GM21515 (cell line): ENCODE measurements at regions not wholly inside any gene's neighbourhood (a gene's known extent, or its start where the extent isn't known, plus 50 kb on each side); places are given as distances from the start of the nearest gene placed in this dataset.

Source experiments
- ATAC-seq: cut with Tn5 transposase; IDR thresholded peaks from one replicate; pipeline ENCODE4 v1.9.1; 2021; ENCODE audit not compliant: unreplicated experiment

- no peak for ATAC-seq
Observed at GRCh38 chr20:58092353-58092752, 136.1 kb downstream of the ANKRD60 start.

- no peak for ATAC-seq
Observed at GRCh38 chr20:58091810-58092209, 136.6 kb downstream of the ANKRD60 start.

DNA sequence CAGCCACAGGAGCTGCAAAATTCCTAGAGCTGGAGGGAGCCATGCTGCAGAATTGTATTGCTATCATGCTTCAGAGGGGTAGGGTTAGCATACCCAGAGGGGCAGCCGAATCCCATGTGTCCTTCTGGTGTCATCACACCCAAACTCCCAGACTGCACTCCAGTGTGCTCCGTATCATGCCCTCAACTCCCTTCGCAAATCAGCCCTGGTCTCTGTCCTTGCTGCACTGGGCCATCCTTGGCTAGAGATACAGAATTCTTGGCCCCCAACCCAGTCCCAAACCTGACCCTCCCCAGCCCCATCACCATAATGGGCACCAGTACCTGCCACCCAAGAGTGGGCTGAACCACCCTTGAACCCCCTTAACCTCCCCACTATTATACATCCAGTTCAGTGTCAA, 138.3 kb downstream of the ANKRD60 start:
- ATAC-seq, result no peak

GRCh38 chr20:58088625-58089024, 139.8 kb downstream of the ANKRD60 start:
- no peak for ATAC-seq

- ATAC-seq, result no peak
Observed at GRCh38 chr20:58088105-58088504, 140.3 kb downstream of the ANKRD60 start.

- ATAC-seq, result no peak
Observed at GRCh38 chr20:58087562-58087858, 140.9 kb downstream of the ANKRD60 start.

- no peak for ATAC-seq
Observed at GRCh38 chr20:58086763-58087561, 141.5 kb downstream of the ANKRD60 start.

GRCh38 chr20:58084966-58085365, 143.5 kb downstream of the ANKRD60 start:
- no peak for ATAC-seq

- ATAC-seq, result no peak
Observed at GRCh38 chr20:58084566-58084965, 143.9 kb downstream of the ANKRD60 start.

GRCh38 chr20:58081846-58082245, 146.6 kb downstream of the ANKRD60 start:
- ATAC-seq, result no peak

DNA sequence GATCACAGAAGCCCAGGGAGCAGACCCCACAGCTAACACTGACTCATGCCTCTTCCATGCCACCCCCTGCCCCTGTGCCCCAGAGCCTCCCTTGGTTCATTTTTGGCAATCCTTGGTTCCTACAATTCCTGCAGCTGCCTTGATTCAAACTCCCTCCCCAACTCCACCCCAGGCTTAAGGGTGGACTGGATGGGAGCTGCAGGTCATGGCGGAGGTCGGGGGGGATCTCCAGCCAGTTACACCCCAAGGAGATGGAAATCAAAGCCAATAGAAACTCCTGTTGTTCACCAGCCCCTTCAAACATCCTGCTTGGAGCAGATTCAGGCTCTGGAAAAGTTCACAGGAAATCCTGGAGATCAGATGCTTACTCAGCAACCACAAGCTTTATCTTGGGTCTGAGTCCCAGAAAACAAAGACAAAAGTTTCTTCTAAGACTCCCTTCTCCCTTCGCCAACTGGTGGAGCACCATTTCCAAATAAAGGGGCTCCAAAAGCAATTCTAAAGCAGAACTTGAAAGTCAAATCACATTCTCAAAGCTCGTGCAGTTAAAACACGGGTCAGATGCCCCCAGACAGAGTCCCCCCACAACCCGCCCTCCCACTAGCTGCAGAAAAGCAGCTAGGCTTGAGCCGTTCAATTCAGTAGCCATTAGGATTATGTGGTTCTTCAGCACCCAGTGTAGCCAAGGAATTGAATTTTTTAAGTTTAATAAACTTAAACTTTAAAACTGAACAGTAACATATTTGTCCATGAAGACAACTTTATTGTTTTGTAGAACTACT, 149.5 kb downstream of the ANKRD60 start:
- no peak for ATAC-seq

GRCh38 chr20:58077282-58077681, 151.2 kb downstream of the ANKRD60 start:
- no peak for ATAC-seq

GRCh38 chr20:58076405-58076804, 152.0 kb downstream of the ANKRD60 start:
- ATAC-seq, result no peak

DNA sequence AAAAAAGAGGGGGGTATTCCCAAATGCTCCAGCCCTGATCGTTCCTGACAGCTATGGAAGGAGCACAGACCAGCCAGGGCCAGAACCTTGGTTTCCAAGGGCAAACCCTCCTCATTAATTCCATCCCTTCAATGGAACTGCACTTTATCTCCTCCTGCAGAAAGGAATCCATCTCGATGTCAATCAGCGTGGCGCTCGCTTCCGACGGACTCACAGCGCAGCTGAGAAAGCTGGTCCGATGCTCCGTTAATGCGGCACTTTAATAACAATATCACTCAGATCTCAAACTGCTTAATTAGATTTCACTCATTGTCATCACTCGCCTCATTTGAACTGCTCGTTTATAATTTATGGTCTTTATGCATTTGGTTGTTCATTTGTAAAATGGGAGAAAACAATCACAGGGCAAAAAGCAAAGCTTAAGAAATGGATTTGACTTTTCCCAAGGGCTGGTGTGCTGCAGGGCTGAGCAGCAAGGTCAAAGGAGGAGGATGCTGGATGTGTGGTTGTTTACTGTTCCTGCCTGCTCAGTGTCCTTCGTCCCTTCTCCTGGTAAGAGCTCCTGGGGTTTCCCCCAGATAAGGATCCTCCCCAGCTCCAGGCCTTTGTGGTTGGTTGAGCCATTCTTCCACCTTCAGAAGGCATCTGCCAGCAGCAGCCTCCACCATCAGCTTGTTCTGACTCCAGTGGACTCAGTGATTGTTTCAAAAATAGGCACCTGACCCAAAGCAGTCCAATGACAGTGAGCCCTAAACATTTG, 152.7 kb downstream of the ANKRD60 start:
- no peak for ATAC-seq

DNA sequence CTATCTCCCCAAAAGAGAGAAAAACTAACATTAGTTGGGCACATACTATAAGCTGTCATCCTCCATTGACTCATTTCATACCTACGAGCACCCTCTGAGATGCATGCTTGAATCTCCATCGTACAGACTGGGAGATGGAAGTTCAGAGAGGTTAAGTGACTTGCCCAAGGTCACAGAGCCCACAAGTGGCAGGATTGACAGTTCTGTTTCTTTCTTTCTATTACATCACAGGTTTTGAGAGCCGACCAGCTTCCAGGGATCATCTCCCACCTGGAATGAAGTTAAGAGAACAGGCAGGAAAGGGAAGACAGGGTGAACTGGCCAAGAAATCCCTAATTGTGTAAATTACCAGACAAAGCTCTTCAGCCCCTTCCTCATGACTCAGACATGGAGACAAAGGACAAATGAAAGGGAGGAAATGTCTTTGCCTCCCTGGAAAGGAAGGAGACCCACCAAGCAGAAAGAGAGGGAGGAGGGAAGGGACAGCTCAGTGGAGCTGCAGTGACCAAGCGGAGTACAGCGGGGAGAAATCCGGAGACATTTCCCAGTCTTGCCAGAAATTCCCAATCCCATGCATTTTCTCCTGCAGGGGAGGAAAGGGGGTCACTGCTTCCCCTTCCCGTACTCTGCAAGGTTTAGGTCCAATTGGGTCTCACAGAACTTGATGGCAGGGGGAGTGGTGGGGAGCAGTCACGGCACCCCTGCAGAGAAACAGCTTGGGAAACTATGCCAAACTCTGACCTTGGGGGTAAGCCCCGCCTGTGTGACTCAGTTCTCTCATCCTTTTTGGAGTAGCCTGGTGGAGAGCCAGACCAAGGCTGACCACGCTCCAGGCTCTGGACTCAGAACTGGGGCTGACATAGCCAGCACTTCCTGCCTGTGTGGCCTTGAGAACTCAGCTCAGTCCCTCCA, 154.3 kb downstream of the ANKRD60 start:
- no peak for ATAC-seq

- ATAC-seq, result no peak
Observed at GRCh38 chr20:58072695-58073671, 155.5 kb downstream of the ANKRD60 start.

GRCh38 chr20:58071991-58072390, 156.5 kb downstream of the ANKRD60 start:
- ATAC-seq, result no peak

DNA sequence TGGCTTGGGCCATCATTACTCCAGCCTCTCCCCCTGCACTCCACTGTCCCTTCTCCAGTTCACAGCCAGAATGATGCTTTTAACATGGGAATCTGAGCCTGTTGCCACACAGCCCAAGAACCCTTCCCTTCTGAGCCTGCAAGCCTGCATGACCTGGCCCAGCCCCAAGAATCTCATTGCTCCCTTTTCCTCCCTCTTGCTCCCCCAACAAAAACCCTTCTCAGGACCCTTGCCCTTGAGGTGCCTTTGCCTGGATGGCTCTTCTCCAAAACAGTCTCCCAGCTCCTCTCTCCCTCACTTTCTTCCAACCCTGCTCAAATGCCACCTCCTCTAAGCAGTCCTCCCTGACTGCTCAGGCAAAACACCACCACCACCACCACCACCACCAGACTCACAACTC, 157.2 kb downstream of the ANKRD60 start:
- no peak for ATAC-seq

- ATAC-seq, result no peak
Observed at GRCh38 chr20:58070664-58071196, 157.7 kb downstream of the ANKRD60 start.
